GM18951 (cell line): ENCODE measurements at regions not wholly inside any gene's neighbourhood (a gene's known extent, or its start where the extent isn't known, plus 50 kb on each side); places are given as distances from the start of the nearest gene placed in this dataset.
"Not testable (repeated sequence)": the region's sequence is repeated elsewhere in the genome, so short reads cannot be mapped to it uniquely, and the experiment has no call there.

ENCODE experiments used
- POLR2A ChIP-seq: IDR thresholded peaks from 4 replicates; pipeline ENCODE4 v1.6.1; 2011; ENCODE audit warnings: mild to moderate bottlenecking; ENCODE audit not compliant: insufficient read length, insufficient read depth; ENCODE audit errors: extremely low read depth
- in situ Hi-C: fragments of 300-500 bp; cut with MboI; formaldehyde crosslinking; loops from one replicate; pipeline ENCODE4 v1.12.0; 2022; ENCODE audit warnings: low sequenced_read_pairs, mixed read lengths, inconsistent platforms; ENCODE audit not compliant: unreplicated experiment

DNA sequence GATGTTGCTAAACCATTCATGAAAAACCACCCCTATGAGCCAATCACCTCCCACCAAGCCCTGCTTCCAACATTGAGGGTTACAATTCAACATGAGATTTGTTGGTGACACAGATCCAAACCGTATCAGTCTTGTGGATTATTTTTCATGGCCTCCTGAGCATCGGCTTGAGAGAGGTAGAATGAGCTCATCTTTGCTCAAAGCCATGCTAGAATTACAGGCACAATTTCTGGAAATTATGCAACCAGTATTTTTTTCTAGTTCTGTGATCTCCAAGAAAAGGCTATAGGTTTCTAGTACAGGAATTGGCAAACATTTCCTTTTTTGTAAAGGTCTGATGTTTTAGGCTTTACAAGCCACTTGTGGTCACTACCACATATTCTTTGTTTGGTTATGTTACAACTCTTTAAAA lies 219.4 kb downstream of the DUSP10 start:
- no peak for TF ChIP-seq POLR2A
- in situ Hi-C loops = no loop called here

DNA sequence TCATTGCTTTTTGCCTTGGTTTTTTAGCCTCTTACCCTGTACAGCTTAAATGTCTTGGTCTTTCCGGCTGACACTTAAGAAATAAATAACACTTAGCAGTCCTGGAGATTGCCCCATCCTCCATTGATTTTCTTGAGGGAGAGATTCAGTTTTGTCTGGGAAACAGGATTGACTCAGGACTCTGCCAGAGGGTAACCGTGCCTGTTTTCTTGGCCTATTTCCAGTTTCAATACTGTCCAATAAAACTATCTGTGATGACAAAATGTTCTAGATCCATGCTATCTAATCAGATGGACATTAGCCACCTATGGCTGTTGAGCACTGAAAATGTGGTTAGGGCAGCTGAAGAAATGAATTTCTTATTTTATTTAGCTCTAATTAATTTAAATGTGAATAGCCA lies 216.1 kb downstream of the DUSP10 start:
- no peak for TF ChIP-seq POLR2A
- in situ Hi-C loops = no loop called here

DNA sequence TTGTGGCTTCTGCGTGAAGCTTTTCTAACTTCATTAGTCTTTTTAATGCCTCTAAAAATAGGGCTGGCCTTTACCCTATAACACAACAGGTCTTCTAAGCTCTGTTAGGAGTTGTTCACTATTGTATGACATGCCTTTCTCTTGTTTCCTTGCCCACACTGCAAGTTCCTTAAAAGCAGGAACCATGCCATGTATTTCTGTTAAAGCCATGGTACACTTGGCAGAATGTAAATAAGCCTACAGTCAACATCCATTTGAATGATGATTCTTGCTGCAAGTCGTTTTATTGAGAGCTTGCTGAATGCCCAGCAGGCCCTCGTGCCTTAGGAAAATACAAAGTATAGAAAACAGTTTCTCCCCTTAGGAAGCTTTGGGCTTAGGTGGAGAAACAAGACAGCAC lies 214.6 kb downstream of the DUSP10 start:
- no peak for TF ChIP-seq POLR2A
- in situ Hi-C loops = no loop called here

DNA sequence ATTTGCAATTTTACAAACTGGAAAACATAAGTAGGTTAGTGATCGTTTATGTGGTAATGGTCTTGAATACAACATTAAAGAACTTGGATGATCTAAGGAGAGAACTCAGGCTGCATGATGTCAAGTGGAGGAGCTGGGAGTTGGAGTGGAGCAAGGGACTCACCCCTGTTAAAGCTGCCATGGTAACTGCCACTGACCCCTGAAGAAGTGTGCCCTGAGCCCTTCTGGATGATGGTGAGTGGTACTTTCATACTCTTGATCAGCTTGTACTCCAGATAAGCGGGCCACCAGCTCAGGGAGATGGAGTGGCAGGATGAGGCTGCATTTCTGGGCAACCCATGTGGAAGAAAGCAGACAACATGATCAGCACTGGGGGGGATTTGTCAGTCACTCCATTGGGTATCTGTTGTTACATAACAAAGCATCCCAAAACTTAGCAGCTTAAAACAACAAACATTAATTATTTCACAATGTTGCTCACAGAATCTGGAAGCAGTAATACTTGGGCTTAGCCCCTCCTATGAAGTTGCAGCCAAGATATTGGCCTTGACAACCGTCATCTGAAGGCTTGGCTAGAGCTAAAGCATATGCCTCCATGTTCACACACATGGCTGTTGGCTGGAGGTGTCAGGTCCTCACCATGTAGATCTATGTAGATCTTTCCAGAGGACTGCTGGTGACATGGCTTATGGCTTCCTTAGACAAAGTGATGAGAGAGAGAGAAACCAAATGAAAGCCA lies 213.8 kb downstream of the DUSP10 start:
- in situ Hi-C loops = no loop called here
- no peak for TF ChIP-seq POLR2A

DNA sequence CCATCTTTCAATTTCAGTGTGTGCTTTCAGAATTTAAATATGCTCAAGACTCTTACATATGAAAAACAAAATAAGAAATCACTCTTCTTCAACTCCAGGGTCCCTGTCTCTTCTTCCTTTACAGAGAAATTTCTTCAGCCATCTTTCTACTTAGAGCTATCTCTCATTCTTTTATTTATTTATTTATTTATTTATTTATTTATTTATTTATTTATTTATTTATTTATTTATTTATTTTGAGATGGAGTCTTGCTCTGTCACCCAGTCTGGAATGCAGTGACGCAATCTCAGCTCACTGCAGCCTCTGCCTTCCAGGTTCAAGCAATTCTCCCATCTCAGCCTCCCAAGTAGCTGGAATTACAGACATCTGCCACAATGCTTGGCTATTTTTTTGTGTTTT lies 211.7 kb downstream of the DUSP10 start:
- in situ Hi-C loops = not testable (repeated sequence)

DNA sequence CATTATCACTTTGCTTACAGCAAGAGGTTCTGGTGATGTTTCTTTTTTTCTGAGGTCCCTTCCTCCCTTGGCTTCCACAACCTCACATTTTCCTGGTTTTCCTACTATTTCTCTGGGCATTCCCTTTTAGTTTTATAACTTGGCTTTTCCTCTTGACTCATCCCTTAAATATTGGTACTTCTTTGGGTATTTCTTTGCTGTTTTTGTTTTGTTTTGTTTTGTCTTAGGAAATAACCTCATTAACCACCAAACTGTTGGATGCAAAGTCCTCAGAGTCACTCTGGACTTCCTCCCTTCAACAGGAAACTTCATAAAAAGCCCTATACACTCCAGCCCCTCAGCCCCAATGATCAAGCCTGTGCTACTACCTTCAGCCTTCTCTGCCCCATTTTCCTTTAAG lies 211.1 kb downstream of the DUSP10 start:
- TF ChIP-seq POLR2A = no peak
- in situ Hi-C loops = no loop called here

DNA sequence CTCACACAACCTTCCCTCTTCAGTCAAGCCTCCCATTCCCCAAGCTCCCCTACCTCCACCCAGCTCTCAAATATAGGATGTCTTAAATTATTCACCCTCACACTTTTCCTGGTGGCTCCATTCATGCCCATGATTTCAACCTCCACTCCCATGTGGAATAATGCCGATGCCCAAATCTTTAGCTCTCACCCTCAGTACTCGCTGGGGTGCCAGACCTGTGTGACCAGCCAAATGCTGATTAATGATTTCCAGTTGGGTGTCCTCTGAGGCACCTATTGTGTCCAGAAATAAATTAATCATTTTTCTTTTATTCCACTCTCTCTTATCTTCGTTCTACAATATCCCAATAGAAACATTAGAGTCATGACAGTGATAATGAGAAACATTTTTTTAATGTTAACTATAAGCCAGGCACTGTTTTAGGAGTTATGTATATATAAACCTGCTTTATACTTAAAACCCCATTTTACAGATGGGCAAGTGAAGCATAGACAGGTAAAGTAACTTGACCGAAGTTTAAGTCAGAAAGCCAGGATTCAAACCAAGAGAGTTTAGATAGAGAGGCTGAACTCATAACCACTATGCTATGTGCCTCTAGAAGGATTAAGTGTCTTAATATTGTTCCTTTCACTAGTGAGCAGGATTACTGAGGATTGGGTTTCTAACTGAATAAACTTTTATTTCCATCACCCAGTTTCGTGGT lies 209.7 kb downstream of the DUSP10 start:
- in situ Hi-C loops = no loop called here
- no peak for TF ChIP-seq POLR2A

DNA sequence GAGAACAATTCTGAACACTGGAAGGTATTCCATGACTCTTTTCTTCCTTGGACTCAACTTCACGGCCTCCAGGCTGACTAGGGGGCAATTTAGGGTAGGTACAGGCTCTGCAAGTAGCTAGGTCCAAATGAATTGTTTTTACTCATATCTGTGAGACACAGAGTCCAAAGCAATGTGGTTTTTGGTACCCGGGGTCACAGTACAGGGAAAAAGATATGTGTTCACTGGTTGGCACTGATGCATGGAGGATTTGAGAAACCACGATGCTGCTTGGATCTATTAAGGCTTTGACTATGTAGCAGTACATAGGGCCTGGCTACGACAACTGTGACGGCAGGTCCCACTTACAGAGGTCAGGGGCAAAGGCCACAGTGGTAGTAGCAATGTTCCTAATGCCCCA lies 200.6 kb downstream of the DUSP10 start:
- in situ Hi-C loops = no loop called here
- TF ChIP-seq POLR2A = no peak

DNA sequence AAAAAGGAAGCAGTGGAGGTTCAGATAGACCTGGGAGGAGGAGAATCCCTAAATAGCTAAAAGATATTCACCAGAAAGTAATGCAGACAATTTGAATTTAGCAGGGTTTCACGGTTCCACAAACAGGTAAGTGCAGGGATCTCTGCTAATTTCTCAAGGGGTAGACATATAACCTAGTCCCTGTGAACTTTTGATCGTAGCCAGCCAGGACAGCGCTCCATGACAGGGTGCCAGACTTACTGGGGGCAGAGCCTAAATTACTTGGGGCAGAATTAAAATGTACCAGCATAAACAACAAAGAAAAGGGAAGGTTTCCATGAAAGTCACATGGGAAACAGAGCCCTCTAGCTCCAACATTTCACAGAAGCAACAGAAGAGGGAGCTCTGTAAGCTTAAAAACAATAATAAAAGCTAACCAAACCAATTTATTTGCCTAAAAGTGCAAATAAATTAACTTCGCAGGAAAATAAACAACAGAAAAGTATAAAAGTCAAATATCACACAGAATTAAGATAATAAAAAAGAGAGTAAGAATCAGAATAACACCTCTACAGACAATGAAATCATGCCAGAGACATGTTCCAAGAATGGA lies 198.3 kb downstream of the DUSP10 start:
- in situ Hi-C loops = no loop called here

DNA sequence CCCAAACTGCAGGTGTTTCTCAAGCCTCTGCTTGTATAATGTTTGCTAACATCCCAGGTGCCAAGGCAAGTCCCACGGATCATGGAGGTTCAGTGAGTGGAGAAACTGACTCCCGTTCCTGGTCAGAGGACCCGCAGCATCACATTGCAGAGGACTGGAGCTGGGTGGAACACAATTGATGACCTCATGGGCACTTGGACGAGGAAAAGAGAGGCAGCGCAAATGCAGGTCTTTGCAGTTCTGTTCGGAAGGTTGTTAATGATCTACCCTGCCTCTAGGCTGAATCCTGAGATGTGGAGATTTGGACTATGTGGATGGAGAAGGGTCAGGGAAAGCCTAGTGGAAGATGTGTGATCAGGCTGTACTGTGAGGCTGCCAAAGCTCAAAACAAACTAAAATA lies 192.9 kb downstream of the DUSP10 start:
- in situ Hi-C loops = no loop called here
- no peak for TF ChIP-seq POLR2A

More for the DNA sequence above, 198.3 kb downstream of the DUSP10 start:
- TF ChIP-seq POLR2A = no peak

DNA sequence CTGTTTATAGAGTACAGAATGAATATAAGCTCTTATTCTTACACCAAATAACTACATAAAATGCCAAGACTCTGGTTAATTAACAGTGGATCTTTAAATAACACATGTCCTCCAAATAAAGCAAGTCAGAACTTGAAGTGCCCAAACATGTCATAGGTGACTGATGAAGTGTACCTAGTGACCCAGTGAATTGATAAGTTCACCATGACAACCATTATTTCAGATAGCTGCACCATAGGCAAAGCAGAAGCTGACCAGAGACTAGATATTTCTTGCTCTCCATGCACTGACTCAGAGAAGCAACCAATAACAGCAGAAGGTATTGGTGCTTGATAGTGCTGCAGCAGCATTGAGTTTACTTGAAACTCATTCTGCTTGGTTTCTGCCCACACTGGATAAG lies 192.1 kb downstream of the DUSP10 start:
- in situ Hi-C loops = no loop called here
- no peak for TF ChIP-seq POLR2A

DNA sequence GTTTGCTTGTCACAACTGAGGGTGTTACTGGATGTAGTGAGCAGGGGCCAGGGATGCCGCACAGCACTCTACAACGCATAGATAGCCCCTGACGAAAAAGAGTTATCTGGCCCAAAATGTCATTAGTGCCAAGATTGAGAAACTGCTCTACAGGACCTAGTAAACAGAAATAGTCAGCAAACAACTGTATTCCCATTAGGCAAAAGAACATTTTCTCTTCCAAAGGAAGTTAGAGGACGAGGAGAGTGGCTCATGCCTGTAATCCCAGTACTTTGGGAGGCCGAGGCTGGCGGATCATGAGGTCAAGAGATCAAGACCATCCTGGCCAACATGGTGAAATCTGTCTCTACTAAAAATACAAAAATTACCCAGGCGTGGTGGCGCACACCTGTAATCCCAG lies 189.1 kb downstream of the DUSP10 start:
- in situ Hi-C loops = not testable (repeated sequence)

DNA sequence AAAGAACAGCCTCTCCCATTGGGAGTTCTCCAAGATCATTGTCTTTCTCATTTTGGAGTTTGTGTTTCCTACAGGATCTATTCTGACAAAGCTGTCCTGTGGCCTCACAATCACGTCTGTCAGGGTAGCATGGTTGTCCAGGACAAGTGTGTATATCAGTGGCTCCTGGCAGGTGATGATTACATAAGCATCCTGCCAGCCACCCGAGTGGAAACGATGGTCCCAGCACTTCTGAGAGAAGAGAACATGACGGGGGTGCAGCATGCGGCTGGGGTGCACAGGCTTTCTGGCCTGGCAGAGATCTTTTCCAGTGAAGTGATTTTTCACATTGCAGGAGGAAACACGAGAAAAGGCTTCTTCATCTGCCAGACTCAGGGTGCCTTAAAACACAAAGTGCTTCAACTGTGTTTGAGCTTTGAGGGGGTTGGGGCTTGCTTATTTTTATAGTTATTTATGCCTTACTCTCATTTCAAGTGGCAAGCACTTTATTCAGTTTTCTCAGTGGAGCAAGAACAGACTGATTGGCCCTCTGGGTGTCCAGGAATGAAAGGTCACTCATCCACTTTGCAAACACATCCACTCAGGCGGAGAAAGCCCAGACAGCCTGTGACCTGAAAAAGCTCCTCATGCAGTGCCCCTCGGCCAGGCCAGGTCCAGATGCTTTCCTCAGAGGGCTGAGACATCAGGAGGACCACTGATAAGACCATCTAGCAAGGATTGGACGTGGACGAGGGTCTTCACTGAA lies 186.0 kb downstream of the DUSP10 start:
- TF ChIP-seq POLR2A = no peak
- in situ Hi-C loops = no loop called here
